SKM-1 (cell line): ENCODE measurements at regions not wholly inside any gene's neighbourhood (a gene's known extent, or its start where the extent isn't known, plus 50 kb on each side); places are given as distances from the start of the nearest gene placed in this dataset.

Source experiments
- DNase-seq: peaks from one replicate; lab custom pipeline; 2025; ENCODE audit not compliant: unreplicated experiment; lab: John Stamatoyannopoulos, UW

DNA sequence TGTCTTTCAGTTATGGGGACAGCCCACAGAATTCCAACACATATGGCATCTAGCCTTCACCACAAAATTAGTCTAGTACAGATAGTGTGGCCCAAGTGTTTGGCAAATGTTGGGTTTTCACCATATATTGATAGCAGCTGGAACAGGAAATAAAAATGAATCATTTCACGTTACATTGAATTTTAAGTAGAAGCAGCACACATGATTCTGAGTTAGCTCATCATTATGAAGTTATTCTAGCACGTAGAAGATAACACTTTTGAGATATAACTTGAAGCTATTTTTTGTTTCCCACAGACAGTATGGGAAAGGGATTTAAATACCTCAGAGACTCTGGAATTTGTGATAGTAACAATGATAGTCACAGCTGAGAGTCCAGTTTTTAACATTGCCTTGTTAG lies 118.7 kb downstream of the FAT4 start:
- DNase-seq = no peak

GRCh38 chr4:125434136-125434535 lies 119.4 kb downstream of the FAT4 start:
- DNase-seq = no peak

- no peak for DNase-seq
Observed at GRCh38 chr4:125440814-125441213, 126.1 kb downstream of the FAT4 start.

- no peak for DNase-seq
Observed at GRCh38 chr4:125444166-125444565, 129.4 kb downstream of the FAT4 start.

DNA sequence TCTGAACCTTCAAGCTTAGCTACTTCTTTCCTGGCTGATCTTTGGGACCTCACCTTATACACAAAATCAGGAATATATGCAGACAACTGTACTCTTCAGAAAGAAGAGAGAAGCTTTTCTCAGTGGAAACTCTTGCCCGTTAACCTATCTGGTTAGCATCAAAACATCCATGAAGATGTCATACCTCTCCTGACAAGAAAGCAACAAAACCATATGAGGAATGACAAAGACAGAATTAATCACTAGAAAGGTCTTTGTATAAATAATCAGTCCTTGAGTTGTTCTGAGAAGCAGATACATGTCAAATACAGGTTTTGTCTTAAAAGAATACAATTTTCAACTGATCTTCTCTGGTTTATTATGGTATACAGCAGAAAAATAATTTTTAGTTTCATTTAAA lies 130.8 kb downstream of the FAT4 start:
- DNase-seq = no peak

- DNase-seq = no peak
Observed at GRCh38 chr4:125447551-125448290, 133.0 kb downstream of the FAT4 start.

DNA sequence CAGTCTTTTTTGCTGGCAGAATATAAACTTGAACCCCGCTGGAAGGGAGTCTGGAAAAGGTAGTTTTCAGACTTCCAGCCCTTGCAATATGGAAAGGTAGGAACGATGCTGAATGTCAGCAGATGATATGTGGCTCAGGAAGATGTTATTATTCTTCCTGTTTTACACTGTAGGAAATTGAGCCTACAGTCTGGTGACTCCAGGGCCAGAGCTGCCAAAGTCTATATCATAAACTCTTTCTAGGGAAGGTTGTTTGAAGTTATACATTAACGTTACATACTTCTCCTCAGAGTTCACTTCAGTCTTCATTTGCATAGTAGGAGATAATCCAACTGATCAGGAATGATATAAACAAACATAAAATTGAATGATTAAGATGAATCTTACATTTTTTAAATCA lies 141.3 kb downstream of the FAT4 start:
- no peak for DNase-seq

GRCh38 chr4:125459531-125459930 lies 144.8 kb downstream of the FAT4 start:
- no peak for DNase-seq

DNA sequence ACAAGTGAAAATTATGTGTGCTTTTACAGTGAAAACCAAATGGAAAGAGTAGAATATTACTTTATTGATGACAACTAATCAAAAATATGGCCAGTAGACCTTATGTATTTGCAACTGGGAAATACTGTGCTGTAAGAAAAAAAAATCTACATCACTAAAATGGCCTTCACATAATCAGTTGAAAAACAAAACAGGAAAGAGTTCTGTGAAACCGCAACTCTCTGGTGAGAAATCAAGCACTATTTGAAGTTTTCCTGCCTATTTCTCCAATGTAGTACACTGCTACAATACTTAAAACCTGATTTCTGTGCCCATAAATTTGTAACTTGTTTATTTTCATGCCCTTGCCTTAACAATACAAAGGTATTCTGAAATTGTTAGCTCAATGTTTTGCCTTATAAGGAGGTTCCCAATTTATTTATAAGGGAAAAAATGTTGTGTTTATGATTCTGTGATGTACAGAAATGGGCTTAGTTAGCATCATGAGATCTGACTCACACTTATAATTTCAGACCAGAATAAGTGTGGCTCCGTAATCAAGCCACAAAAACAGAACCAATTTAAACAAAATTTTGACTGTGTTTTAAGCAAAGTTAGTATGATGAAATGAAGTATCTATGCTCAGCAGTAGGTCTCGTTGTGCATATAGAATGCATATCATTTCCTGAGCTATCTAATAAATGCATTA lies 147.1 kb downstream of the FAT4 start:
- DNase-seq = no peak

DNA sequence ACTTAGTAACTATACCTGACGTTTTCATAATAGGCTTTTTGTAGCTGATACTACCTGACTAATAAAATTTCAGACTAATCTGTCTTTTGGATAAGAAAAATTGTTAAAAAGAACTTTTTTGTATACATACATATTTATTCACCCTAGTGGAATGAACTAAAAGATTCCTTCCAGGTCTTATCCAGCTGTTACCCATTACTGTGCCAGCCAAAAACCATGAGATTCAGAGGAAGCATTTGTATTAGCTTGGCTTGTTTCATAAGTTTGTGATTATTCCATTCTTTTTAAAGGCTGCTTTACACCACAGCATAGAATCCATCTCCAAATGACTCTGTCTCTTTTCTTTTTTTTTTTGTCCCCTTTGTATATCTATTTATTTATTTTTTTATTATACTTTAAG lies 149.4 kb downstream of the FAT4 start:
- DNase-seq = no peak

- DNase-seq = no peak
Observed at GRCh38 chr4:125481334-125482045, 166.7 kb downstream of the FAT4 start.

- no peak for DNase-seq
Observed at GRCh38 chr4:125482822-125483221, 168.1 kb downstream of the FAT4 start.

GRCh38 chr4:125483278-125483677 lies 168.5 kb downstream of the FAT4 start:
- no peak for DNase-seq

DNA sequence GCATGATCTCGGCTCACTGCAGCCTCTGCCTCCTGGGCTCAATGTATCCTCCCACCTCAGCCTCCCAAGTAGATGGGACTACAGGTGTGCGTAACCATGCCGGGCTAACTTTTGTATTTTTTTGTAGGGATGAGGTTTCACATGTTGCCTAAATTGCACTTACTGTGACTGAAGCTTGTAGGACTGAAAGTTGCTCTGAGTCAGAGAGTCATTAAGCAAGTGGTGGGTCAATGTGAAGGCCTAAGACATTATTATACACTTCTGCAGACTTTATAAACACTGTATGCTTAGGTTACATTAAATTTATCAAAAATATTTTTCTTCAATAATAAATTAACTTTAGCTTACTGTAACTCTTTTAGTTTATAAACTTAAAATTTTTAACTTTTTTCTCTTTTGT lies 170.2 kb downstream of the FAT4 start:
- DNase-seq = no peak

DNA sequence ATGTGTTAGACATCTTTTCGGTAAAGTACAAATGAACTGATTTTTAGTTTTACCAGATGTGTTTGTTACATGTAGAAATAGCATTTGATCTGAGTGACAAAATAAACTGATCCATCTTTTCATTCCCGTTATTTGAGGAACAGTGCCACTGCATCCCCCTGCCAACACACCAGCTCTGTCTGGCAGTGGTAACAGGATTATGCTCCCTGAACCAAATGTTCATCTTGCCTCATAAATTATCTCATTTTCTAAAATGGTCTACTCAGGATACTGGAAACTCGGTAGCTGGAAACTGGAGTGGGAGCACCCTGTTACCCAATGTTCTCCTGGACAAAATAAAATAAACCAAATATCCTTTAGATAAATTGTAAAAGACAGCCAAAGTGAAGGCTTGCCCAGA lies 171.6 kb downstream of the FAT4 start:
- DNase-seq = no peak

GRCh38 chr4:125489952-125490690 lies 175.4 kb downstream of the FAT4 start:
- DNase-seq = no peak

DNA sequence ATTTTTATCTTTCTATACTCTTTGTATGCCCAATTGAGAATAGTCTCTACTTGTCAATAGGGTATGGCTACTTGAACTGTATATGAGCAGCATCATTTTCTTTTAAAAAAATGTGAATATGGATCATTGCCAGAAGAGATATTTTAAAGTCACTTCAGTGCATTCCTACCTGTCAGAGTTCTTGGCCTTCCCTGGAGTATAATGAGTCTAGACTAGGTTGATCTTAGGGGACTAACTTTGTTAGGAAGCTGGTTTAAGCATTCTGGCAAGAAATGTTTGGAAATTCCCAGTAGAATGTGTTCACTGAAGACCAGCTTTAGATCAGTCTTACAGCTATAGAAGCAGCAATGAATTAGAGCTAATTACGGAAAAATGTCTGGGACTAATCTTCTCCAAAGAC lies 178.2 kb downstream of the FAT4 start:
- no peak for DNase-seq

DNA sequence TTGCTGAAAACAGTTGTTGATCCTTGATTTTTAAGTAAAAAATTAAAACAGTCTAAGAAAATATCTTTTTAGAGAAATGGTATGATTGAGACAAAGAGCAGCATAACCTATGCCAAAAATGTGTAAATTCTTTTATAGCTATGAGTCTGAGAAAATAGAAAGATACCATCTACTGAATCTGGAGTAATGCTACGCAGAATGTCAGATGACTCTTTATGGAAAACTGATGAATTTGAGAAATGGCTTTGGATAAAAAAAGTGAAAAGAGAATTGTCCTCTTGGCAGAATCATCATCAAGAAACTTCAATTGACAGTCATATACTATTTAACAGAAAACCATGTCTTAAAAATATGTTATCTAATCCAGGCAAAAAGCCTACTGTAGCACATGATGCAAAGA lies 183.1 kb downstream of the FAT4 start:
- no peak for DNase-seq

DNA sequence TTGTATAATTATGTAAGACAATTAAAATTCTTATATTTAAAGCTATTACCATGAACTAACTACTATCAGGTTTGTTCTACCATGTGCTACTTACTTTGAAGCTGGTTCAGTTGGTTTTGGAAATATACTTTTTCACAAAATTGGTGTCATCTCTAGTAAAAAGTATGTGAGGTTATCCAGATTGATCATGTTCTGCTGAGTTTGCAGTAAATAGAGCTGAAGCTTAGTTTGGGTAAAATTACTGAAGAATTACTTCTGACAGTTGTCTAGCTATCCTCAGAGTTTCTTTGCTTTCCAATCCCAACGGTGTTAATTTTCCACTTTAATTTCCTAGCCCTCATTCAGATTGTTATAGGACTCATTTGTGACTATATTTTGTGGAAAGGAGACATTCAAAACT lies 184.2 kb downstream of the FAT4 start:
- no peak for DNase-seq

- no peak for DNase-seq
Observed at GRCh38 chr4:125501090-125501489, 186.3 kb downstream of the FAT4 start.

DNA sequence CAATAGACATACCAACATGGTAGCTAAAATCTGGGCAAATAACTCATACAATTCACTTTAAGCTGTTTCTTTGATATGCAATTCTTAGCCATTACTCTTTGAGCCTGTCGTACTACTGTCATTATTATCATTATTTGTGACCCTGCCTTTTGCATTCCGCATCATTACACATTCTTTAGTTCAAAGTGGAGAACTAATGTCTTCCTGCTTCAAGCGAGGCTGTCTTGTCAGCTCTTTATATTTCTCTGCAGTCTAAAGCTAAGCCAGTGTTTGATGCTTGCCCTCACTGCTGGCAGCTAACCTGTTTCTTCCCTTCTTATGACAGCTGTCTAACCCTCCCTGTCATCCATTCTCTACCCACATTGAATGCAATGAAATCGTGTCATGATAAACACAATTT lies 186.8 kb downstream of the FAT4 start:
- DNase-seq = no peak

GRCh38 chr4:125505621-125506020 lies 190.9 kb downstream of the FAT4 start:
- DNase-seq = no peak
